Middle frontal gyrus (tissue), 1 donor: ENCODE measurements at regions not wholly inside any gene's neighbourhood (a gene's known extent, or its start where the extent isn't known, plus 50 kb on each side); places are given as distances from the start of the nearest gene placed in this dataset.
"Not testable (repeated sequence)": the region's sequence is repeated elsewhere in the genome, so short reads cannot be mapped to it uniquely, and the experiment has no call there.

ENCODE experiments used
- DNase-seq: peaks from one replicate; pipeline ENCODE4 v3.0.0-alpha.2; 2015; ENCODE audit warnings: low spot score; ENCODE audit errors: extremely low spot score

- DNase-seq: no peak
Measured at GRCh38 chr4:60846678-60847077, 353.4 kb upstream of the ADGRL3 start.

- DNase-seq: no peak
Measured at GRCh38 chr4:60847614-60848013, 352.5 kb upstream of the ADGRL3 start.

- DNase-seq: no peak
Measured at GRCh38 chr4:60857130-60857753, 342.9 kb upstream of the ADGRL3 start.

- DNase-seq: no peak
Measured at GRCh38 chr4:60863442-60863841, 336.7 kb upstream of the ADGRL3 start.

- no peak for DNase-seq
Measured at GRCh38 chr4:60865273-60865672, 334.9 kb upstream of the ADGRL3 start.

- no peak for DNase-seq
Measured at GRCh38 chr4:60868232-60868960, 331.7 kb upstream of the ADGRL3 start.

GRCh38 chr4:60879135-60879701 lies 320.9 kb upstream of the ADGRL3 start:
- DNase-seq: no peak

GRCh38 chr4:60884587-60884986 lies 315.5 kb upstream of the ADGRL3 start:
- DNase-seq: no peak

- no peak for DNase-seq
Measured at GRCh38 chr4:60885011-60885410, 315.1 kb upstream of the ADGRL3 start.

- DNase-seq: no peak
Measured at GRCh38 chr4:60890743-60891142, 309.4 kb upstream of the ADGRL3 start.

- no peak for DNase-seq
Measured at GRCh38 chr4:60891947-60892346, 308.2 kb upstream of the ADGRL3 start.

- DNase-seq: no peak
Measured at GRCh38 chr4:60897415-60897814, 302.7 kb upstream of the ADGRL3 start.

- no peak for DNase-seq
Measured at GRCh38 chr4:60905162-60905561, 295.0 kb upstream of the ADGRL3 start.

- no peak for DNase-seq
Measured at GRCh38 chr4:60911127-60911526, 289.0 kb upstream of the ADGRL3 start.

- DNase-seq: no peak
Measured at GRCh38 chr4:60913002-60913401, 287.1 kb upstream of the ADGRL3 start.

GRCh38 chr4:60913671-60914070 lies 286.5 kb upstream of the ADGRL3 start:
- DNase-seq: no peak

- DNase-seq: not testable (repeated sequence)
Measured at GRCh38 chr4:60921735-60922134, 278.4 kb upstream of the ADGRL3 start.

GRCh38 chr4:60923075-60923474 lies 277.1 kb upstream of the ADGRL3 start:
- DNase-seq: no peak

- no peak for DNase-seq
Measured at GRCh38 chr4:60926624-60927023, 273.5 kb upstream of the ADGRL3 start.

- no peak for DNase-seq
Measured at GRCh38 chr4:60930866-60931265, 269.3 kb upstream of the ADGRL3 start.

- DNase-seq: no peak
Measured at GRCh38 chr4:60934566-60935295, 265.4 kb upstream of the ADGRL3 start.

GRCh38 chr4:60938181-60938580 lies 261.9 kb upstream of the ADGRL3 start:
- DNase-seq: no peak
